ENCODE measurements at regions not wholly inside any gene's neighbourhood (a gene's known extent, or its start where the extent isn't known, plus 50 kb on each side); places are given as distances from the start of the nearest gene placed in this dataset.
"Not testable (repeated sequence)": the region's sequence is repeated elsewhere in the genome, so short reads cannot be mapped to it uniquely, and the experiment has no call there.

- no peak for DNase-seq
Observed at GRCh38 chr5:27458287-27458686, 419.9 kb upstream of the CDH9 start.

GRCh38 chr5:27451377-27451776 is 413.0 kb upstream of the CDH9 start:
- no peak for DNase-seq

- DNase-seq = no peak
Observed at GRCh38 chr5:27450607-27451006, 412.2 kb upstream of the CDH9 start.

GRCh38 chr5:27439383-27439782 is 401.0 kb upstream of the CDH9 start:
- not testable (repeated sequence) for DNase-seq

- no peak for DNase-seq
Observed at GRCh38 chr5:27437594-27438200, 399.3 kb upstream of the CDH9 start.

- no peak for DNase-seq
Observed at GRCh38 chr5:27434335-27434734, 395.9 kb upstream of the CDH9 start.

- no peak for DNase-seq
Observed at GRCh38 chr5:27414099-27414498, 375.7 kb upstream of the CDH9 start.

- no peak for DNase-seq
Observed at GRCh38 chr5:27412384-27412783, 374.0 kb upstream of the CDH9 start.

- DNase-seq = no peak
Observed at GRCh38 chr5:27406020-27406419, 367.6 kb upstream of the CDH9 start.

GRCh38 chr5:27403243-27403882 is 365.0 kb upstream of the CDH9 start:
- no peak for DNase-seq

GRCh38 chr5:27402828-27403227 is 364.4 kb upstream of the CDH9 start:
- DNase-seq = no peak

GRCh38 chr5:27396998-27397397 is 358.6 kb upstream of the CDH9 start:
- DNase-seq = no peak

GRCh38 chr5:27392716-27393115 is 354.3 kb upstream of the CDH9 start:
- no peak for DNase-seq

GRCh38 chr5:27389696-27390095 is 351.3 kb upstream of the CDH9 start:
- DNase-seq = no peak

- no peak for DNase-seq
Observed at GRCh38 chr5:27388755-27389154, 350.4 kb upstream of the CDH9 start.

- no peak for DNase-seq
Observed at GRCh38 chr5:27387535-27388073, 349.2 kb upstream of the CDH9 start.

- DNase-seq = no peak
Observed at GRCh38 chr5:27381686-27382085, 343.3 kb upstream of the CDH9 start.

GRCh38 chr5:27377626-27378025 is 339.2 kb upstream of the CDH9 start:
- no peak for DNase-seq

- no peak for DNase-seq
Observed at GRCh38 chr5:27353970-27354369, 315.6 kb upstream of the CDH9 start.

- no peak for DNase-seq
Observed at GRCh38 chr5:27353540-27353939, 315.2 kb upstream of the CDH9 start.

GRCh38 chr5:27341342-27341741 is 303.0 kb upstream of the CDH9 start:
- no peak for DNase-seq

GRCh38 chr5:27336817-27337216 is 298.4 kb upstream of the CDH9 start:
- no peak for DNase-seq

- DNase-seq = no peak
Observed at GRCh38 chr5:27328480-27328879, 290.1 kb upstream of the CDH9 start.

- no peak for DNase-seq
Observed at GRCh38 chr5:27325513-27325912, 287.1 kb upstream of the CDH9 start.

- DNase-seq = no peak
Observed at GRCh38 chr5:27318701-27319100, 280.3 kb upstream of the CDH9 start.

All from dermis blood vessel endothelial cell (primary cell).